Heart left ventricle (tissue), 13 donors: ENCODE measurements at regions not wholly inside any gene's neighbourhood (a gene's known extent, or its start where the extent isn't known, plus 50 kb on each side); places are given as distances from the start of the nearest gene placed in this dataset.

Experiments used
- POLR2A ChIP-seq, 2 donors: fragments of 450-650 bp; IDR thresholded peaks; one replicate each; pipeline ENCODE4 v1.6.1; 2017; ENCODE audit warnings: antibody characterized with exemption in 2 of 2, mild to moderate bottlenecking in 2 of 2, moderate library complexity in 2 of 2
- TF ChIP-seq, protein P1 (sequence below), 12 donors: fragments of 200-600 bp; sonication (generic) in 4 of 12; IDR thresholded peaks; one replicate each; pipeline versions ENCODE4 v1.5.0 to v1.8.0; 2018 to 2022; ENCODE audit warnings: antibody characterized with exemption in 12 of 12, mild to moderate bottlenecking in 5 of 12
- donor health status: ischemic (EF 13 %, LVEDD 7.1; RV severe dilation, severe dysfunction).
- donor health status: DM: no; HTN: yes; CAD: no.
- donor health status: DM: no; HTN: no; CAD: no.
- donor health status: ischemic (EF 25% LVEDD 6.9; RV normal size, moderate dysfunction).
- donor health status: ischemic (EF 25% LVEDD 5.7; RV mildly dilated, moderate dysfunction).
- donor health status: ischemic (EF 35%, LVEDD 5.7; RV mildly dilated, moderate dysfunction).
- donor health status: nonischemic (EF 11% LVEDD 7.7; RV severe dilation, severe dysfunction).
- donor health status: DM: yes; HTN: yes; CAD: no.
- donor health status: PGD.
- donor health status: ischemic (EF 29% LVEDD 5.4; RV normal size, mild dysfunction).
- donor health status: nonischemic (EF 23%, LVEDD 6.1; RV moderate dilation, normal function).

DNA sequence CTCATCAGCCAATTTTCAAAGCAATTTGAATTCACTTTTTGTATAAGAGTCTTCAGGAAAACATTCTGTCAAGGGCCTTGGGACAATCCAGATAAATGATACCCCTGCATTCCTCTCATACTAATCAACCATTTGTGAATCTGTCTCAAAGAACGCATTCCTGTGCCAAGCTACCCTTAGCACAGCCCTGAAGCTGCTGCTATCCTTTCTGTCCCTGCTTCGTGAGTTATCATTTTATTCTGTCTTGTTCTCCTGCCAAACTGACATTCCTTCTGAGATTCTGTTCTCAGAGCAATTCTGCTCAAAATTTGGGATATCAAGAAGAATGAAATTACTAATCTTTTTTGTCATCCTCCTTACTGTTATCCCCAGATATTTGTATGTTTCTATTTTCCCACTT, 213.9 kb upstream of the STXBP5 start:
- no peak for TF ChIP-seq POLR2A (IDR thresholded peaks at IDR 0.05)
- TF ChIP-seq, protein P1, sequence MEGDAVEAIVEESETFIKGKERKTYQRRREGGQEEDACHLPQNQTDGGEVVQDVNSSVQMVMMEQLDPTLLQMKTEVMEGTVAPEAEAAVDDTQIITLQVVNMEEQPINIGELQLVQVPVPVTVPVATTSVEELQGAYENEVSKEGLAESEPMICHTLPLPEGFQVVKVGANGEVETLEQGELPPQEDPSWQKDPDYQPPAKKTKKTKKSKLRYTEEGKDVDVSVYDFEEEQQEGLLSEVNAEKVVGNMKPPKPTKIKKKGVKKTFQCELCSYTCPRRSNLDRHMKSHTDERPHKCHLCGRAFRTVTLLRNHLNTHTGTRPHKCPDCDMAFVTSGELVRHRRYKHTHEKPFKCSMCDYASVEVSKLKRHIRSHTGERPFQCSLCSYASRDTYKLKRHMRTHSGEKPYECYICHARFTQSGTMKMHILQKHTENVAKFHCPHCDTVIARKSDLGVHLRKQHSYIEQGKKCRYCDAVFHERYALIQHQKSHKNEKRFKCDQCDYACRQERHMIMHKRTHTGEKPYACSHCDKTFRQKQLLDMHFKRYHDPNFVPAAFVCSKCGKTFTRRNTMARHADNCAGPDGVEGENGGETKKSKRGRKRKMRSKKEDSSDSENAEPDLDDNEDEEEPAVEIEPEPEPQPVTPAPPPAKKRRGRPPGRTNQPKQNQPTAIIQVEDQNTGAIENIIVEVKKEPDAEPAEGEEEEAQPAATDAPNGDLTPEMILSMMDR (IDR thresholded peaks at IDR 0.05), result no peak
